T-cell (primary cell): ENCODE measurements at regions not wholly inside any gene's neighbourhood (a gene's known extent, or its start where the extent isn't known, plus 50 kb on each side); places are given as distances from the start of the nearest gene placed in this dataset.

Experiments
- ATAC-seq, 4 experiments: fragments of 200-7000 bp in 3 of 4; fragments of 150-1000 bp in 1 of 4; cut with Tn5 transposase; replicated peaks in 1 of 4; 1 replicate in 3 of 4; 2 replicates in 1 of 4; pipeline ENCODE4 v1.10.0; 2021; ENCODE audit warnings: moderate library complexity in 3 of 4, mild to moderate bottlenecking in 2 of 4, moderate number of reproducible peaks in 1 of 4
- CTCF ChIA-PET, 2 donors: fragments of 300-600 bp; sonication (Branson Sonifier 250); formaldehyde crosslinking; loops; one replicate each; lab custom pipeline; 2022; ENCODE audit warnings: antibody characterized with exemption in 2 of 2; lab: Charles Lee
- POLR2A ChIA-PET, 2 donors: fragments of 300-600 bp; sonication (Branson Sonifier 250); formaldehyde crosslinking; loops; one replicate each; lab custom pipeline; 2022; ENCODE audit warnings: antibody characterized with exemption in 2 of 2; lab: Charles Lee
- DNase-seq, 35 experiments: peaks; one replicate each; pipeline versions ENCODE4 v3.0.0 to v3.0.0-alpha.2; 2013 to 2023
- H3K27ac ChIP-seq: one replicate; pipeline ENCODE4 v1.5.1; 2013; ENCODE audit warnings: low read length
- H3K27me3 ChIP-seq, 2 experiments: replicated peaks in 1 of 2; 1 replicate in 1 of 2; 2 replicates in 1 of 2; pipeline versions ENCODE4 v1.6.1 to v1.7.0; 2013; ENCODE audit warnings: low read length in 1 of 2, mixed read lengths in 1 of 2; ENCODE audit not compliant: control insufficient read depth in 2 of 2, insufficient read depth in 2 of 2; ENCODE audit errors: extremely low read depth in 1 of 2
- H3K36me3 ChIP-seq, 2 donors: 1 replicate in 1 of 2; 2 replicates in 1 of 2; pipeline versions ENCODE4 v1.6.1 to v1.7.0; 2013; ENCODE audit warnings: low read length in 1 of 2; ENCODE audit not compliant: control insufficient read depth in 2 of 2, insufficient read depth in 1 of 2; ENCODE audit errors: extremely low read depth in 1 of 2
- H3K4me1 ChIP-seq, 2 experiments: 1 replicate in 1 of 2; 2 replicates in 1 of 2; pipeline versions ENCODE4 v1.6.1 to v1.7.0; 2013; ENCODE audit warnings: low read length in 2 of 2, mixed read lengths in 1 of 2; ENCODE audit not compliant: insufficient read depth in 2 of 2, control insufficient read depth in 1 of 2; ENCODE audit errors: extremely low read depth in 1 of 2
- H3K4me3 ChIP-seq, 2 donors: 1 replicate in 1 of 2; 2 replicates in 1 of 2; pipeline versions ENCODE4 v1.5.1 to v1.7.0; 2013; ENCODE audit warnings: mild to moderate bottlenecking in 2 of 2, low read length in 1 of 2, moderate library complexity in 1 of 2; ENCODE audit not compliant: control insufficient read depth in 1 of 2; ENCODE audit errors: extremely low read depth in 1 of 2
- H3K9me3 ChIP-seq: 2 replicates; pipeline ENCODE4 v1.7.0; 2013
- H3K27ac Mint-ChIP-seq, 2 donors: one replicate each; pipeline ENCODE4 v1.8.0; 2020 to 2021; ENCODE audit warnings: mild to moderate bottlenecking in 2 of 2, mixed read lengths in 2 of 2
- H3K27me3 Mint-ChIP-seq, 2 donors: one replicate each; pipeline ENCODE4 v1.8.0; 2021 to 2022; ENCODE audit warnings: mixed read lengths in 2 of 2
- H3K36me3 Mint-ChIP-seq: one replicate; pipeline ENCODE4 v1.8.0; 2021; ENCODE audit warnings: mixed read lengths
- H3K4me1 Mint-ChIP-seq, 3 donors: one replicate each; pipeline ENCODE4 v1.8.0; 2020 to 2022; ENCODE audit warnings: mixed read lengths in 3 of 3, mild to moderate bottlenecking in 1 of 3
- H3K4me3 Mint-ChIP-seq, 3 donors: one replicate each; pipeline ENCODE4 v1.8.0; 2020 to 2022; ENCODE audit warnings: mild to moderate bottlenecking in 3 of 3, mixed read lengths in 3 of 3, moderate library complexity in 3 of 3
- H3K9me3 Mint-ChIP-seq, 3 donors: one replicate each; pipeline ENCODE4 v1.8.0; 2020 to 2022; ENCODE audit warnings: mixed read lengths in 3 of 3
- WGBS: methylation state at CpG from one replicate; pipeline ENCODE4 v1.1.5; 2013; ENCODE audit warnings: missing lambda C conversion rate; ENCODE audit not compliant: insufficient coverage; 5-methylcytosine and 5-hydroxymethylcytosine counted together

- Mint-ChIP-seq H3K27ac (no peak overlapping the region), H3K9me3 (peaks cover 14 to 22% (median 20%) of the 10 kb centered on the region in 3 donors), H3K4me1 (no peaks in the 10 kb centered on the region), H3K36me3 (no peaks in the 10 kb centered on the region), H3K4me3 (no peak overlapping the region), H3K27me3 (no peaks in the 10 kb centered on the region)
- ChIA-PET CTCF (no interaction called here), POLR2A (no interaction called here)
- Histone ChIP-seq H3K4me3 (no peak overlapping the region), H3K27ac (no peak overlapping the region), H3K9me3 (no peaks in the 10 kb centered on the region), H3K36me3 (no peaks in the 10 kb centered on the region), H3K4me1 (no peaks in the 10 kb centered on the region), H3K27me3 (peaks cover 0 to 3% of the 10 kb centered on the region in 2 experiments)
- DNase-seq (no peak), ATAC-seq (no peak)
- WGBS = no CpG with 5 or more reads among the region's 5 CpGs
Measured at GRCh38 chr1:240014051-240014450, 77.6 kb upstream of the FMN2 start.

GRCh38 chr1:240018617-240019016, 73.1 kb upstream of the FMN2 start:
- Mint-ChIP-seq H3K36me3 (no peaks in the 10 kb centered on the region), H3K9me3 (peaks cover 10 to 17% (median 15%) of the 10 kb centered on the region in 3 donors), H3K4me3 (no peak overlapping the region), H3K27ac (no peak overlapping the region), H3K27me3 (peaks cover 0 to 4% of the 10 kb centered on the region in 2 donors), H3K4me1 (no peaks in the 10 kb centered on the region)
- no peaks in the 10 kb centered on the region for H3K9me3 ChIP-seq
- no peak overlapping the region for H3K4me3 ChIP-seq
- no CpG with 5 or more reads among the region's 1 CpG for whole genome bisulfite sequencing
- H3K36me3 ChIP-seq = no peaks in the 10 kb centered on the region
- no peaks in the 10 kb centered on the region for H3K4me1 ChIP-seq
- ChIA-PET POLR2A (no interaction called here), CTCF (no interaction called here)
- DNase-seq (no peak), ATAC-seq (no peak)
- H3K27ac ChIP-seq = no peak overlapping the region
- H3K27me3 ChIP-seq = no peaks in the 10 kb centered on the region

GRCh38 chr1:240019524-240019923, 72.2 kb upstream of the FMN2 start:
- CTCF ChIA-PET = no interaction called here
- ATAC-seq = no peak
- H3K4me3 Mint-ChIP-seq = no peak overlapping the region

DNA sequence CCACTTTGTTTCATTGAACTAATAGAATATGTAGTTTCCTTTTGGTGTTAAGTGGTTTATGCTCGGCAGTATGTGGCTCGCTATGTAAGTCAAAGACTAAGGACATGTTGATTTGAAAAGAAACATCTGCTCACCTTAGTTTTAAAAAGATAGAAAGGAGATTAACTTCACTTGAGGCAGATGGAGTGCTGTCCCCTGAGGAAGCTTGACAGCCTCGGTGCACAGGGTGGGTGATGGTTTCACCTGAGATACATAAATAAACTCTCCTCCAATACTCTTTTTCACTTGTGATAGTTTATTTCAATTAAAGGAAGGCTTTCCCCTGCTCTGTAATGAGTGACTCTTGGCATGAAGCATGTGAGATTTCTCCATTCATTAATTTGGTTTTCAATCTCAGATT, 70.8 kb upstream of the FMN2 start:
- Histone ChIP-seq H3K27me3 (no peaks in the 10 kb centered on the region), H3K27ac (no peak overlapping the region), H3K36me3 (no peaks in the 10 kb centered on the region), H3K9me3 (no peaks in the 10 kb centered on the region), H3K4me1 (no peaks in the 10 kb centered on the region), H3K4me3 (no peak overlapping the region)
- Mint-ChIP-seq H3K27ac (no peak overlapping the region), H3K9me3 (peaks cover 14 to 17% (median 15%) of the 10 kb centered on the region in 3 donors), H3K4me3 (no peak overlapping the region), H3K4me1 (no peaks in the 10 kb centered on the region), H3K36me3 (no peaks in the 10 kb centered on the region), H3K27me3 (peaks cover 0 to 4% of the 10 kb centered on the region in 2 donors)
- ChIA-PET CTCF (no interaction called here), POLR2A (no interaction called here)
- no CpG with 5 or more reads among the region's 3 CpGs for whole genome bisulfite sequencing
- no peak for ATAC-seq
- no peak for DNase-seq

More at GRCh38 chr1:240019524-240019923, 72.2 kb upstream of the FMN2 start:
- no peaks in the 10 kb centered on the region for H3K4me1 ChIP-seq
- Mint-ChIP-seq H3K36me3 (no peaks in the 10 kb centered on the region), H3K27ac (no peak overlapping the region), H3K27me3 (peaks cover 0 to 4% of the 10 kb centered on the region in 2 donors), H3K9me3 (peaks cover 10 to 17% (median 15%) of the 10 kb centered on the region in 3 donors), H3K4me1 (no peaks in the 10 kb centered on the region)
- H3K4me3 ChIP-seq = no peak overlapping the region
- DNase-seq = no peak
- no peaks in the 10 kb centered on the region for H3K9me3 ChIP-seq
- H3K27me3 ChIP-seq = no peaks in the 10 kb centered on the region
- no peak overlapping the region for H3K27ac ChIP-seq
- POLR2A ChIA-PET = no interaction called here
- H3K36me3 ChIP-seq = no peaks in the 10 kb centered on the region

- no peaks in the 10 kb centered on the region for H3K36me3 Mint-ChIP-seq
- Histone ChIP-seq H3K27ac (no peak overlapping the region), H3K9me3 (no peaks in the 10 kb centered on the region), H3K36me3 (no peaks in the 10 kb centered on the region), H3K27me3 (no peaks in the 10 kb centered on the region), H3K4me3 (no peak overlapping the region), H3K4me1 (no peaks in the 10 kb centered on the region)
- no peak for DNase-seq
- H3K4me3 Mint-ChIP-seq = no peak overlapping the region
- WGBS = no CpG with 5 or more reads among the region's 3 CpGs
- H3K4me1 Mint-ChIP-seq = no peaks in the 10 kb centered on the region
- POLR2A ChIA-PET = no interaction called here
- H3K9me3 Mint-ChIP-seq = peaks cover 14 to 17% (median 15%) of the 10 kb centered on the region in 3 donors
- peaks cover 0 to 4% of the 10 kb centered on the region in 2 donors for H3K27me3 Mint-ChIP-seq
- no peak overlapping the region for H3K27ac Mint-ChIP-seq
- no peak for ATAC-seq
- CTCF ChIA-PET = interaction anchor here in 1 of 2 donors (0.6 kb wide), 1 partner anchor 299 kb away, joined by 3 read pairs; no protein-coding TSS in a partner anchor
Measured at GRCh38 chr1:240021709-240022108, 70.0 kb upstream of the FMN2 start.

GRCh38 chr1:240027059-240027462, 64.6 kb upstream of the FMN2 start:
- Mint-ChIP-seq H3K27me3 (peaks cover 0 to 2% of the 10 kb centered on the region in 2 donors), H3K4me3 (no peak overlapping the region), H3K27ac (no peak overlapping the region), H3K36me3 (no peaks in the 10 kb centered on the region), H3K9me3 (peaks cover 0 to 8% (median 0%) of the 10 kb centered on the region in 3 donors), H3K4me1 (no peaks in the 10 kb centered on the region)
- WGBS = 19% methylated on average over 5 of the region's 5 CpGs
- ATAC-seq = no peak
- Histone ChIP-seq H3K4me1 (no peaks in the 10 kb centered on the region), H3K9me3 (no peaks in the 10 kb centered on the region), H3K36me3 (no peaks in the 10 kb centered on the region), H3K27ac (no peak overlapping the region), H3K4me3 (no peak overlapping the region), H3K27me3 (no peaks in the 10 kb centered on the region)
- no peak for DNase-seq
- ChIA-PET POLR2A (no interaction called here), CTCF (interaction anchor here (0.6 to 0.8 kb wide), 2 partner anchors 11 to 632 kb away, joined by 3 read pairs; no protein-coding TSS in a partner anchor)

- no CpG with 5 or more reads among the region's 3 CpGs for WGBS
- CTCF ChIA-PET = no interaction called here
- Histone ChIP-seq H3K4me3 (no peak overlapping the region), H3K27ac (no peak overlapping the region), H3K36me3 (no peaks in the 10 kb centered on the region), H3K4me1 (no peaks in the 10 kb centered on the region), H3K27me3 (no peaks in the 10 kb centered on the region), H3K9me3 (no peaks in the 10 kb centered on the region)
- Mint-ChIP-seq H3K27ac (no peak overlapping the region), H3K9me3 (peaks cover 0 to 8% (median 0%) of the 10 kb centered on the region in 3 donors), H3K4me3 (no peak overlapping the region), H3K27me3 (peaks cover 0 to 2% of the 10 kb centered on the region in 2 donors), H3K4me1 (no peaks in the 10 kb centered on the region), H3K36me3 (no peaks in the 10 kb centered on the region)
- POLR2A ChIA-PET = no interaction called here
- DNase-seq (no peak), ATAC-seq (no peak)
Measured at GRCh38 chr1:240029418-240029817, 62.3 kb upstream of the FMN2 start.
